BLaER1 treated with 17β-estradiol and CSF1 and Interleukin-3, amounts not matched to agents 10 nM and 100 nM (cell line): ENCODE measurements at regions not wholly inside any gene's neighbourhood (a gene's known extent, or its start where the extent isn't known, plus 50 kb on each side); places are given as distances from the start of the nearest gene placed in this dataset.
"Not testable (repeated sequence)": the region's sequence is repeated elsewhere in the genome, so short reads cannot be mapped to it uniquely, and the experiment has no call there.

Experiments used
- H3K27ac ChIP-seq, 11 experiments: shearing (Covaris generic); formaldehyde crosslinking; 2 replicates each; pipeline ENCODE4 v1.8.1; 2022
- H3K27me3 ChIP-seq, 11 experiments: shearing (Covaris generic); formaldehyde crosslinking; 2 replicates each; pipeline ENCODE4 v1.8.1; 2022
- H3K36me3 ChIP-seq, 11 experiments: shearing (Covaris generic); formaldehyde crosslinking; 2 replicates each; pipeline ENCODE4 v1.8.1; 2022
- H3K4me1 ChIP-seq, 10 experiments: shearing (Covaris generic); formaldehyde crosslinking; 2 replicates each; pipeline ENCODE4 v1.8.1; 2022
- H3K4me2 ChIP-seq, 11 experiments: shearing (Covaris generic); formaldehyde crosslinking; 2 replicates each; pipeline ENCODE4 v1.8.1; 2022
- H3K4me3 ChIP-seq, 10 experiments: shearing (Covaris generic); formaldehyde crosslinking; 2 replicates each; pipeline ENCODE4 v1.8.1; 2022
- H3K9ac ChIP-seq, 11 experiments: shearing (Covaris generic); formaldehyde crosslinking; 2 replicates each; pipeline ENCODE4 v1.8.1; 2022
- H3K9me3 ChIP-seq, 11 experiments: shearing (Covaris generic); formaldehyde crosslinking; replicated peaks in 1 of 11; 2 replicates each; pipeline ENCODE4 v1.8.1; 2022
- H4K20me1 ChIP-seq, 11 experiments: shearing (Covaris generic); formaldehyde crosslinking; 2 replicates each; pipeline ENCODE4 v1.8.1; 2022
- Cebpa-rat ChIP-seq, 11 experiments: shearing (Covaris generic); IDR thresholded peaks; 2 replicates each; pipeline ENCODE4 v1.8.1; 2022

DNA sequence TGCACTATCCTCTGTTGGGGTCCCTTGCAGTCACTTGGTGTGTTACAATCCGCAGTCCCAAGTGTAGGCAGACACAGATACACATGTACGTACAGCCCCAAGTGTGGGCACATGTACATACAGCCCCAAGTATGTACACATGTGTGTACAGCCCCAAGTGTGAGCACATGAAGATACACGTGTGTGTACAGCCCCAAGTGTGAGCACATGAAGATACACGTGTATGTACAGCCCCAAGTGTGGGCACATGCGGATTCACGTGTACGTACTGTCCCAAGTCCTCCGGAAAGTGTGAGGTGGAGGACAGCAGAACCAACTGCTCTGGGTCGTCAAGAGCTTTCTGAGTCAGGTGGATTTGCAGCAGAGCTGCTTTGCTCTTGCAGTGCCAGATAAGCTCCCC lies 440.0 kb downstream of the ZNF516 start:
- H4K20me1 ChIP-seq = no peaks in the 10 kb centered on the region
- no peaks in the 10 kb centered on the region for H3K36me3 ChIP-seq
- no peak overlapping the region for H3K4me2 ChIP-seq
- H3K27ac ChIP-seq = no peak overlapping the region
- H3K4me1 ChIP-seq = peaks cover 0 to 9% (median 4%) of the 10 kb centered on the region in 10 experiments; a peak in 7 of 20 replicates
- no peak overlapping the region for H3K9ac ChIP-seq
- no peaks in the 10 kb centered on the region for H3K27me3 ChIP-seq
- H3K9me3 ChIP-seq = no peaks in the 10 kb centered on the region
- H3K4me3 ChIP-seq = no peak overlapping the region
- TF ChIP-seq Cebpa-rat (IDR thresholded peaks at IDR 0.05) = no peak

GRCh38 chr18:76054156-76054555 lies 440.9 kb downstream of the ZNF516 start:
- H4K20me1 ChIP-seq = no peaks in the 10 kb centered on the region
- H3K4me2 ChIP-seq = no peak overlapping the region
- peaks cover 0 to 9% (median 4%) of the 10 kb centered on the region in 10 experiments; a peak in 7 of 20 replicates for H3K4me1 ChIP-seq
- no peak for TF ChIP-seq Cebpa-rat (IDR thresholded peaks at IDR 0.05)
- no peaks in the 10 kb centered on the region for H3K9me3 ChIP-seq
- no peak overlapping the region for H3K27ac ChIP-seq
- H3K4me3 ChIP-seq = no peak overlapping the region
- H3K9ac ChIP-seq = no peak overlapping the region
- no peaks in the 10 kb centered on the region for H3K27me3 ChIP-seq
- H3K36me3 ChIP-seq = no peaks in the 10 kb centered on the region

DNA sequence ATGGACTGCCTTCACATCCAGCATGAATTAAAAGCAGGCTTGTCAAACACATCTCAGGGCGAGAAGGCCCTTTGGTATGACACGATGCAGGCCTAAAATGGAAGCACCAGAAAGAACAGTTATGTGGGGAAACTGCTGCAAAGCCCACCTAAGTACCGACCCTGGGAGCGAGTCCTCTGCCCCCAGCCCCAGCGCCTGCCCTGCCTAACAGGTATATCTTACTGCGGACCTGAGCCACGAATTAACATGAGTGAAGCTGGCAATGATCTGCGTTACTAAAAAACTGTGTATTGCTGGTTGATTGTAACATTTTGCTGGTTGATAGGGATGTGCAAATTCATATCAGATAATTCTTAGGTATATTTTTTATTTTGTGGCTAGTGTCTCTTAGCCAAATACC lies 441.5 kb downstream of the ZNF516 start:
- H3K9me3 ChIP-seq = no peaks in the 10 kb centered on the region
- H3K27me3 ChIP-seq = no peaks in the 10 kb centered on the region
- H4K20me1 ChIP-seq = no peaks in the 10 kb centered on the region
- no peak overlapping the region for H3K4me3 ChIP-seq
- H3K36me3 ChIP-seq = no peaks in the 10 kb centered on the region
- H3K27ac ChIP-seq = no peak overlapping the region
- TF ChIP-seq Cebpa-rat (IDR thresholded peaks at IDR 0.05) = no peak
- no peak overlapping the region for H3K9ac ChIP-seq
- H3K4me1 ChIP-seq = peaks cover 0 to 6% (median 2%) of the 10 kb centered on the region in 10 experiments; a peak in 7 of 20 replicates
- H3K4me2 ChIP-seq = no peak overlapping the region

DNA sequence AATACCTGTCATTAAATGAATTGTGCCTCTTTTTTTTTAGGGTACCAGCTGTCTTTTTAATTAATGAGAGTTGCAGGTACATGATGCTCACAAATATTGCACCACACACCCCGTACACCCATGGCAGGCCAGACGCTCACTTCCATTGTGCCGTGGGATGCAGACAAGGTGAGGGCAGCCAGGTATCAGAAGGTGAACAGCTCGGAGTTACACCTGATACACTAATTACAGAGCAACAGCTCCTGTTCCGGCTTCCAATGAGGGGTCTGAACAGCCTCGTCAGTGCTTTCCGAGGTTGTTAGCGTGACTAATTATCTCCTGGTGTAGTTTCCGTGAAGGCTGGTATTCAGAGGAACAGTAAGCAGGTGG lies 442.8 kb downstream of the ZNF516 start:
- H3K27ac ChIP-seq = no peak overlapping the region
- no peak overlapping the region for H3K4me2 ChIP-seq
- no peaks in the 10 kb centered on the region for H3K36me3 ChIP-seq
- no peaks in the 10 kb centered on the region for H3K4me1 ChIP-seq
- H3K9me3 ChIP-seq = no peaks in the 10 kb centered on the region
- TF ChIP-seq Cebpa-rat (IDR thresholded peaks at IDR 0.05) = no peak
- H3K4me3 ChIP-seq = no peak overlapping the region
- H3K9ac ChIP-seq = no peak overlapping the region
- no peaks in the 10 kb centered on the region for H4K20me1 ChIP-seq
- no peaks in the 10 kb centered on the region for H3K27me3 ChIP-seq

GRCh38 chr18:76051396-76052226 lies 443.4 kb downstream of the ZNF516 start:
- Histone ChIP-seq H3K36me3 (no peaks in the 10 kb centered on the region), H3K9me3 (no peaks in the 10 kb centered on the region), H3K27me3 (no peaks in the 10 kb centered on the region), H3K9ac (no peak overlapping the region), H3K4me1 (no peaks in the 10 kb centered on the region), H4K20me1 (no peaks in the 10 kb centered on the region), H3K4me3 (no peak overlapping the region), H3K27ac (no peak overlapping the region), H3K4me2 (no peak overlapping the region)
- no peak for TF ChIP-seq Cebpa-rat (IDR thresholded peaks at IDR 0.05)

DNA sequence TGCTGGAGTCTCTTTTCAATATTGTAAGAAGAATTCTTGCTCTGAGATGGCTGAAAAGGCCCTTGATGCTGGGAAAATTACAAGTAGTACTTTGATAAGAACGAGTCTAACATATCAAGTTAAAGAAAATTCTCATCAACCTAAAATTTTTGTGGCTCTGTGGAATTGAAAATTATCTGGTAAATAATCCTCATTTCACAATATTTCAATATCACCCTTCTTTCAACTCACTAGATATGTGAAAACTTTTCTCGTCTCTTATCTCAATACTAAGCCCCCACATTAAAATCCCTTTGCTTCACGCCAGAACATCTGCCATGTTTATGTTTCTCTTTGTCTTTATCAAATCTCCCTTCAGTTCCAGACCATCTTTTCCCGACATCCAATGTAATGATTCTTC lies 448.8 kb downstream of the ZNF516 start:
- H3K4me1 ChIP-seq = no peaks in the 10 kb centered on the region
- no peaks in the 10 kb centered on the region for H3K27me3 ChIP-seq
- no peak overlapping the region for H3K4me3 ChIP-seq
- no peak overlapping the region for H3K4me2 ChIP-seq
- no peaks in the 10 kb centered on the region for H4K20me1 ChIP-seq
- TF ChIP-seq Cebpa-rat (IDR thresholded peaks at IDR 0.05) = no peak
- H3K9me3 ChIP-seq = no peaks in the 10 kb centered on the region
- H3K27ac ChIP-seq = no peak overlapping the region
- H3K9ac ChIP-seq = no peak overlapping the region
- H3K36me3 ChIP-seq = no peaks in the 10 kb centered on the region

GRCh38 chr18:76042511-76042910 lies 452.5 kb downstream of the ZNF516 start:
- H3K27me3 ChIP-seq = no peaks in the 10 kb centered on the region
- no peaks in the 10 kb centered on the region for H4K20me1 ChIP-seq
- no peak overlapping the region for H3K4me2 ChIP-seq
- no peak overlapping the region for H3K9ac ChIP-seq
- no peak overlapping the region for H3K4me3 ChIP-seq
- H3K27ac ChIP-seq = no peak overlapping the region
- no peaks in the 10 kb centered on the region for H3K36me3 ChIP-seq
- TF ChIP-seq Cebpa-rat (IDR thresholded peaks at IDR 0.05) = no peak
- no peaks in the 10 kb centered on the region for H3K4me1 ChIP-seq
- H3K9me3 ChIP-seq = no peaks in the 10 kb centered on the region

GRCh38 chr18:76018210-76018609 lies 476.8 kb downstream of the ZNF516 start:
- Histone ChIP-seq H3K4me3 (no peak overlapping the region), H3K9ac (no peak overlapping the region), H3K36me3 (no peaks in the 10 kb centered on the region), H3K27ac (no peak overlapping the region), H3K9me3 (peaks cover 0 to 8% (median 4%) of the 10 kb centered on the region in 11 experiments; a peak in 6 of 22 replicates), H3K27me3 (no peaks in the 10 kb centered on the region), H3K4me1 (no peaks in the 10 kb centered on the region), H4K20me1 (no peaks in the 10 kb centered on the region), H3K4me2 (no peak overlapping the region)
- no peak for TF ChIP-seq Cebpa-rat (IDR thresholded peaks at IDR 0.05)

GRCh38 chr18:76013057-76013456 lies 482.0 kb downstream of the ZNF516 start:
- Histone ChIP-seq H3K27ac (no peak overlapping the region), H3K9ac (no peak overlapping the region), H4K20me1 (no peaks in the 10 kb centered on the region), H3K4me1 (no peaks in the 10 kb centered on the region), H3K27me3 (no peaks in the 10 kb centered on the region), H3K4me3 (no peak overlapping the region), H3K9me3 (peaks cover 0 to 17% (median 4%) of the 10 kb centered on the region in 11 experiments; a peak in 8 of 22 replicates), H3K36me3 (no peaks in the 10 kb centered on the region), H3K4me2 (no peak overlapping the region)
- no peak for TF ChIP-seq Cebpa-rat (IDR thresholded peaks at IDR 0.05)

DNA sequence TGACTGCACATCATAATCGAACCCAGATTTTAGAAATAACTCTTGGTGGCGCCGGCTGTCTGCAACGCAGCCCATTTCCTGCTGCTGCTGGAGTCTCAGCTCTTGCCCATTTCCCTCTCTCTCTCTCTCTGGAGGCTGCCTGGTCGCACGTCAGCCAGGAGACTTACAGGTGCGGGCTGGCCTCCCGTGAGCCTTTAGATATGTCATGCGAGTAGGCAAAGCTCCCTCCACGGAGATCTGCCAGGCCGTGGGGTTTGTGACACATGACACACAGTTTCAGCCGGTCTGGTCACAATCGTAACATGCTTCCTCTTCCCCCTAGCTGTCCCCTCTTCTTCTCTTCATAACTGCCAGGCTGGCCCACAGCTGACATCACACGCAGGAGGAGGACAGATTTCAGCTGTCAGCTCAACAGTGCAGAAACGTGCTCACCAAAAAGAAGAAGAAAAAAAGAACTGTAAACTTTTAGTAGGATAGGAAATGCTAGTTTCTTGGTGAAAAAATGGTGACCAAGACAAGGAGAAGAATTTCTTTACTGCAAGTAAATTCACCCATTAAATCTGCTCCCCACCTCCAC lies 489.3 kb downstream of the ZNF516 start:
- Histone ChIP-seq H3K9ac (no peak overlapping the region), H3K9me3 (no peaks in the 10 kb centered on the region), H3K4me2 (peak overlapping the region in 4 of 11 experiments; percentile 24 to 34 (median 31); a peak in 7 of 22 replicates), H3K36me3 (no peaks in the 10 kb centered on the region), H3K27me3 (no peaks in the 10 kb centered on the region), H3K4me3 (no peak overlapping the region), H3K4me1 (peaks cover 0 to 11% (median 3%) of the 10 kb centered on the region in 10 experiments; a peak in 4 of 20 replicates), H4K20me1 (no peaks in the 10 kb centered on the region), H3K27ac (no peak overlapping the region)
- no peak for TF ChIP-seq Cebpa-rat (IDR thresholded peaks at IDR 0.05)

- H3K36me3 ChIP-seq, H3K27me3 ChIP-seq, H3K9ac ChIP-seq, H3K4me3 ChIP-seq, H3K27ac ChIP-seq, H4K20me1 ChIP-seq: not testable (repeated sequence)
- Histone ChIP-seq H3K9me3 (peaks cover 0 to 18% (median 10%) of the 10 kb centered on the region in 11 experiments; a peak in 16 of 22 replicates), H3K4me2 (peak overlapping the region in 4 of 11 experiments; percentile 9 to 44 (median 20); a peak in 6 of 22 replicates), H3K4me1 (peaks cover 0 to 15% (median 0%) of the 10 kb centered on the region in 10 experiments; a peak in 9 of 20 replicates)
Measured at GRCh38 chr18:75987913-75988312, 507.1 kb downstream of the ZNF516 start.
